Lower lobe of right lung (tissue), 2 donors: ENCODE measurements at regions not wholly inside any gene's neighbourhood (a gene's known extent, or its start where the extent isn't known, plus 50 kb on each side); places are given as distances from the start of the nearest gene placed in this dataset.

Experiments used
- ATAC-seq, 2 donors: fragments of 200-7000 bp; cut with Tn5 transposase; one replicate each; pipeline ENCODE4 v1.9.1; 2020 to 2022; ENCODE audit warnings: mild to moderate bottlenecking in 2 of 2, moderate library complexity in 2 of 2
- DNase-seq: peaks from one replicate; pipeline ENCODE4 v3.0.0-alpha.2; 2020
- H3K27ac ChIP-seq: fragments of 200-600 bp; one replicate; pipeline ENCODE4 v1.8.0; 2022
- H3K27me3 ChIP-seq: fragments of 200-600 bp; one replicate; pipeline ENCODE4 v1.8.0; 2022; ENCODE audit warnings: low read depth
- H3K36me3 ChIP-seq: fragments of 200-600 bp; one replicate; pipeline ENCODE4 v1.8.0; 2022; ENCODE audit warnings: mild to moderate bottlenecking
- H3K4me1 ChIP-seq: fragments of 200-600 bp; one replicate; pipeline ENCODE4 v1.8.0; 2022
- H3K4me3 ChIP-seq: fragments of 200-600 bp; one replicate; pipeline ENCODE4 v1.8.0; 2022; ENCODE audit warnings: mild to moderate bottlenecking
- H3K9me3 ChIP-seq: fragments of 200-600 bp; one replicate; pipeline ENCODE4 v1.8.0; 2022
- intact Hi-C: fragments of 100-400 bp; cut with DNase I; formaldehyde crosslinking; loops from one replicate; pipeline ENCODE4 v1.11.0; 2022
- TF ChIP-seq, protein P1 (sequence below): fragments of 200-600 bp; IDR thresholded peaks from one replicate; pipeline ENCODE4 v1.8.0; 2022; ENCODE audit warnings: antibody characterized with exemption, mild to moderate bottlenecking
- donor health status: DM: no; HTN: yes; CAD: no; lungs with severe emphysema.

DNA sequence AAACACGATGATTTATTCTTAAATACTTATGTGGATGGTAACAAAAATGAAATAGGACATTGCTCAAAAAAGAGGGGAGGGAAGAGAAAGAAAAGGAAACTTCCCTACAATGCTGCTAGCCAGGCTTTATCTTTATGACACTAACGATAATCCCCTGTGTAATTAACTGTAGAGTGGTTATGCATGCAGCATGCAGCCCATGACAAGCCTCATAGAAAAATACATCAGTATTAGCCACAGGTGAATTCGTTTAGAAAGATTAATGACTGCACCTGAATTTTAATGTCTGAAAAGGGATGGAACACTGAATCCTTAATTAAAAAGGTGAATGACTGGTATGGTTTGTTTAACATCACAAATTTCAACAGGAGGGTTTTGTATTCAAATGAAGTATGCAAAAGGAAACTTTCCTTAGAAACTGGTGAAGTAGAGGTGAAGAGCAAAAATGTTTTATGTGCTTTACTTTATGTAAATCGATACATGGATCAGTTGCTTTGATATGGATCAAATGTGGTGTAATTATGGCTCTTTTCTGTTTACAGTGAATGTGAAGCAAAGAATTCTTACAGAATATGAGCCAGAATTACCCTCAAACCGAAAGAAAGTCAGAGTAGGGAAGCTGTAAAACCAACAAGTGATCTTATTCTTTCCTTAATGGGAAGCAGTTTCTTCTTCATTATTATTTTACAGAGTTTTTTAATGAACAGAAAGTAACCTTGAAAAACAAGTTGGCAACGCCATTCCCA is 569.6 kb upstream of the ADGRL2 start:
- TF ChIP-seq, protein P1, sequence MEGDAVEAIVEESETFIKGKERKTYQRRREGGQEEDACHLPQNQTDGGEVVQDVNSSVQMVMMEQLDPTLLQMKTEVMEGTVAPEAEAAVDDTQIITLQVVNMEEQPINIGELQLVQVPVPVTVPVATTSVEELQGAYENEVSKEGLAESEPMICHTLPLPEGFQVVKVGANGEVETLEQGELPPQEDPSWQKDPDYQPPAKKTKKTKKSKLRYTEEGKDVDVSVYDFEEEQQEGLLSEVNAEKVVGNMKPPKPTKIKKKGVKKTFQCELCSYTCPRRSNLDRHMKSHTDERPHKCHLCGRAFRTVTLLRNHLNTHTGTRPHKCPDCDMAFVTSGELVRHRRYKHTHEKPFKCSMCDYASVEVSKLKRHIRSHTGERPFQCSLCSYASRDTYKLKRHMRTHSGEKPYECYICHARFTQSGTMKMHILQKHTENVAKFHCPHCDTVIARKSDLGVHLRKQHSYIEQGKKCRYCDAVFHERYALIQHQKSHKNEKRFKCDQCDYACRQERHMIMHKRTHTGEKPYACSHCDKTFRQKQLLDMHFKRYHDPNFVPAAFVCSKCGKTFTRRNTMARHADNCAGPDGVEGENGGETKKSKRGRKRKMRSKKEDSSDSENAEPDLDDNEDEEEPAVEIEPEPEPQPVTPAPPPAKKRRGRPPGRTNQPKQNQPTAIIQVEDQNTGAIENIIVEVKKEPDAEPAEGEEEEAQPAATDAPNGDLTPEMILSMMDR = no peak
- H3K27ac ChIP-seq = no peak overlapping the region
- DNase-seq (no peak), ATAC-seq (no peak)
- intact Hi-C loops = no loop called here
- no peaks in the 10 kb centered on the region for H3K4me1 ChIP-seq
- no peaks in the 10 kb centered on the region for H3K9me3 ChIP-seq
- H3K4me3 ChIP-seq = no peak overlapping the region
- no peaks in the 10 kb centered on the region for H3K36me3 ChIP-seq
- H3K27me3 ChIP-seq = no peaks in the 10 kb centered on the region

DNA sequence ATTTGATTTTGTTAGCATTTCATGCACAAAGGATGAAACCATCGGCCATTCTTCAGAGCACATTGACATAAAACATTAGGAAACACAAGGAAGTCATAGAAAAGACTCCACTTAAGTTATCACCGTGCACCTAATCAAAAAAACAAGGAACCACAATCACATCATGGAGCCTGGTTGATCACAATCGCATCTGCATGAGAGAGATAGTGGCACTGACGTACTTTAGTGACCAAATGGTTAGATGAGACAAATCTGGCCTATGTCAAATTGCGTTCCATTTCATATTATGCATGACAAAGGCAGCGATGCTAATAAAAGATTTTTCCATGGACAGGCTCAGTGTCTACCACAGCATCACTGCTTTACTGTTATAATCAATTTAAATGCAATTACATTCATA is 571.8 kb upstream of the ADGRL2 start:
- intact Hi-C loops = no loop called here
- no peaks in the 10 kb centered on the region for H3K27me3 ChIP-seq
- ATAC-seq (no peak), DNase-seq (no peak)
- H3K9me3 ChIP-seq = no peaks in the 10 kb centered on the region
- no peaks in the 10 kb centered on the region for H3K4me1 ChIP-seq
- H3K4me3 ChIP-seq = no peak overlapping the region
- TF ChIP-seq, protein P1 = no peak
- H3K27ac ChIP-seq = no peak overlapping the region
- H3K36me3 ChIP-seq = no peaks in the 10 kb centered on the region

DNA sequence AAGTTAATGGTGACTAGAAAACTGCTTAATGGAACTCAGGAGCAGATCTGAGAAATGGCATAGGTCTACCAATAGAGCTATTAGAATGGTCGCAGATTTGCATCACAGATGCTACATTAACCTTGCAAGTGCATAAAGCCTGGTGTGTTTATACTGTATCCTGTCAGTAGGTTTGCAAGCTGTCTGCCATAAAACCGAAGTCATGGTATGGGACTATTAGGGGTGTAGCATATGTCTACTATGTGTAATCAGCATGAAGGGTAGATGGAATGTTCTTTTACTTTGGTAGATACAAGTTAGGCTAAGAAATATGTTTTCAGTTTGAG is 574.2 kb upstream of the ADGRL2 start:
- intact Hi-C loops = no loop called here
- Histone ChIP-seq H3K4me1 (no peaks in the 10 kb centered on the region), H3K4me3 (no peak overlapping the region), H3K27ac (no peak overlapping the region), H3K27me3 (no peaks in the 10 kb centered on the region), H3K9me3 (no peaks in the 10 kb centered on the region), H3K36me3 (no peaks in the 10 kb centered on the region)
- ATAC-seq (no peak), DNase-seq (no peak)
- TF ChIP-seq, protein P1 = no peak

DNA sequence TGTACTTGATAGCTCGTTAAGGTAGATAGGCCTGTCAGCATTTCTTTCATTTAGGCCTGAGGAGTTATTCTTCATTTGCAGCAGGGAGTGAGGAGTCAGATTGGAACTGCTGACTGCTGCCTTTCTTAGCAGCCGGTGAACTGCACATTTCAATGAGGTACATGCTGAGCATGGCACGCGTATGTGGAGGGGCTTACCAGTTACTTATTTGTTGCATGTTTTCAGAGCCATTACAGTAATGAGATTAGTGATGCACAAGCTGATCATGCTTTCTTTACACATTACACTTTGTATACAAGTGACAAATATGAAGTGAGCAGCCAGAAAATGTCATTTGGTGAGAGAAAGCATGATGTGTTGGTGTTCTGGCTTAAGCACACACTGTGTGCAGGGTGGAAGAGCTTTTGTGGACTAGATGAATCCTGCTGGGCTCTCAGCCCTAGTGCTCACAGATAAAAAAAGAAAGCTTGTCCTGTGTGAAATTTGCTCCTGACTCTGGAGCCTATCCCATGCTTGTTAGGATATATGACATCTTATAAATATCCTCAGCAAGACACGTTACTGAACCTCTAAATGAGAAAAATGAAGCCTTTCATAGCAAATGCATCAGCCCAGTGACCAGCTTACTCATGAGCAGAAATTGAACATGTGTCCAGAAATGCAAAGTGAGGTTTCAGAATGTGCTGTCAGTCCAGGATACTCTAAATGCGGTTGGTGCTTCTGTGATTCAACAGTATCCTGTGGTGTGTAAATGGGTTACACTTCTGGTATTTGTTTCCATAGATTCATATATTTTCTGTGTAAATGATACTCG is 574.7 kb upstream of the ADGRL2 start:
- Histone ChIP-seq H3K27me3 (no peaks in the 10 kb centered on the region), H3K27ac (no peak overlapping the region), H3K4me1 (no peaks in the 10 kb centered on the region), H3K4me3 (no peak overlapping the region), H3K9me3 (no peaks in the 10 kb centered on the region), H3K36me3 (no peaks in the 10 kb centered on the region)
- DNase-seq = no peak
- intact Hi-C loops = no loop called here
- ATAC-seq = no peak
- TF ChIP-seq, protein P1 = no peak

DNA sequence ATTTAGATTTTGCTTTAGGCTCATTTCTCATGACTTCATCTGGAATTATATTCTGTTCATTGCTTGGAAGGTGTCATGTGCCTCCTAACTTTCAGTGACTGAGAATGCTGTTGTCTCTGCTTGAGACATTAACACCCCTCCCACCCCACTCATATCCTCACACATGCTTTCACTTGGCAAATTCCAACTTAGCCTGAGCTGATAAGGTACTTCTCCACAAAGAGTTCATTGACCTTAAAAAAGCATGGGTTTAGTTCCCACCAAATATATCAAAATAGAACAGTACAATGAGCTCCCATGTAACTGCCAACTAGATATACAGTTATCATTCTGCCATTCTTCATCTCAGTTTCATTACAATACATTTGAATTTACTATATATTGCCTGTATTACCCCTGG is 576.5 kb upstream of the ADGRL2 start:
- intact Hi-C loops = no loop called here
- ATAC-seq = no peak
- Histone ChIP-seq H3K27me3 (no peaks in the 10 kb centered on the region), H3K9me3 (no peaks in the 10 kb centered on the region), H3K4me1 (no peaks in the 10 kb centered on the region), H3K27ac (no peak overlapping the region), H3K36me3 (no peaks in the 10 kb centered on the region), H3K4me3 (no peak overlapping the region)
- no peak for DNase-seq
- TF ChIP-seq, protein P1 = no peak
